Liver (tissue), 8 donors: ENCODE measurements at regions not wholly inside any gene's neighbourhood (a gene's known extent, or its start where the extent isn't known, plus 50 kb on each side); places are given as distances from the start of the nearest gene placed in this dataset.

ENCODE experiments used
- DNase-seq: peaks from one replicate; pipeline ENCODE4 v3.0.0-alpha.2; 2017; ENCODE audit warnings: low spot score
- H3K27ac ChIP-seq, 2 donors: one replicate each; pipeline ENCODE4 v1.7.0; 2013; ENCODE audit warnings: inconsistent platforms in 2 of 2, low read length in 2 of 2, control low read depth in 1 of 2, low read depth in 1 of 2, mild to moderate bottlenecking in 1 of 2
- H3K27me3 ChIP-seq, 4 donors: one replicate each; pipeline versions ENCODE4 v1.6.1 to v1.7.0; 2013; ENCODE audit warnings: low read length in 3 of 4, inconsistent platforms in 1 of 4, mild to moderate bottlenecking in 1 of 4, moderate library complexity in 1 of 4; ENCODE audit not compliant: control insufficient read depth in 4 of 4, insufficient read depth in 4 of 4
- H3K36me3 ChIP-seq, 4 donors: one replicate each; pipeline versions ENCODE4 v1.6.1 to v1.7.0; 2013; ENCODE audit warnings: low read length in 3 of 4, mild to moderate bottlenecking in 3 of 4, low read depth in 1 of 4, moderate library complexity in 1 of 4; ENCODE audit not compliant: control insufficient read depth in 4 of 4, insufficient read depth in 3 of 4
- H3K4me1 ChIP-seq, 4 donors: one replicate each; pipeline versions ENCODE4 v1.6.1 to v1.7.0; 2013; ENCODE audit warnings: low read length in 3 of 4, mild to moderate bottlenecking in 3 of 4, moderate library complexity in 1 of 4; ENCODE audit not compliant: control insufficient read depth in 4 of 4, insufficient read depth in 4 of 4
- H3K4me3 ChIP-seq, 3 donors: one replicate each; pipeline versions ENCODE4 v1.6.1 to v1.7.0; 2013; ENCODE audit warnings: low read length in 3 of 3, control low read depth in 1 of 3, low read depth in 1 of 3, mild to moderate bottlenecking in 1 of 3
- H3K9ac ChIP-seq, 2 donors: one replicate each; pipeline ENCODE4 v1.7.0; 2013; ENCODE audit warnings: low read length in 2 of 2, mild to moderate bottlenecking in 2 of 2, moderate library complexity in 2 of 2, control low read depth in 1 of 2, low read depth in 1 of 2
- H3K9me3 ChIP-seq, 4 donors: one replicate each; pipeline versions ENCODE4 v1.6.1 to v1.7.0; 2013; ENCODE audit warnings: low read length in 3 of 4; ENCODE audit not compliant: control insufficient read depth in 4 of 4
- EGR1 ChIP-seq, 2 donors: IDR thresholded peaks; 2 replicates each; pipeline ENCODE4 v1.6.1; 2016 to 2018; ENCODE audit warnings: antibody characterized with exemption in 2 of 2, low read depth in 2 of 2
- FOXA1 ChIP-seq: IDR thresholded peaks from 2 replicates; pipeline ENCODE4 v1.6.1; 2016; ENCODE audit warnings: antibody characterized with exemption
- FOXA2 ChIP-seq: IDR thresholded peaks from 2 replicates; pipeline ENCODE4 v1.6.1; 2016; ENCODE audit warnings: antibody characterized with exemption
- GABPA ChIP-seq, 2 donors: IDR thresholded peaks in 1 of 2; conservative IDR thresholded peaks in 1 of 2; 2 replicates each; pipeline ENCODE4 v1.6.1; 2016; ENCODE audit warnings: antibody characterized with exemption in 2 of 2, mild to moderate bottlenecking in 1 of 2, moderate library complexity in 1 of 2
- HNF4A ChIP-seq, 2 donors: conservative IDR thresholded peaks; 2 replicates each; pipeline ENCODE4 v1.6.1; 2016; ENCODE audit warnings: antibody characterized with exemption in 2 of 2, mild to moderate bottlenecking in 2 of 2
- HNF4G ChIP-seq: IDR thresholded peaks from 2 replicates; pipeline ENCODE4 v1.6.1; 2016; ENCODE audit warnings: antibody characterized with exemption
- JUND ChIP-seq, 2 donors: IDR thresholded peaks; 2 replicates each; pipeline ENCODE4 v1.6.1; 2016; ENCODE audit warnings: antibody characterized with exemption in 2 of 2
- RAD21 ChIP-seq, 2 donors: IDR thresholded peaks; 2 replicates each; pipeline ENCODE4 v1.6.1; 2016; ENCODE audit warnings: antibody characterized with exemption in 2 of 2, mild to moderate bottlenecking in 2 of 2
- RXRA ChIP-seq, 2 donors: IDR thresholded peaks; 2 replicates each; pipeline ENCODE4 v1.6.1; 2017 to 2018; ENCODE audit warnings: antibody characterized with exemption in 2 of 2, mild to moderate bottlenecking in 1 of 2
- SP1 ChIP-seq: IDR thresholded peaks from 2 replicates; pipeline ENCODE4 v1.6.1; 2018; ENCODE audit warnings: antibody characterized with exemption, mild to moderate bottlenecking
- TAF1 ChIP-seq: conservative IDR thresholded peaks from 2 replicates; pipeline ENCODE4 v1.6.1; 2016; ENCODE audit warnings: antibody characterized with exemption, mild to moderate bottlenecking
- YY1 ChIP-seq: IDR thresholded peaks from 2 replicates; pipeline ENCODE4 v1.6.1; 2016; ENCODE audit warnings: antibody characterized with exemption, mild to moderate bottlenecking
- WGBS: extraction: QIAGEN DNeasy Blood & Tissue Kit; methylation state at CpG from one replicate; pipeline ENCODE4 v1.1.7; 2013; 5-methylcytosine and 5-hydroxymethylcytosine counted together
- TF ChIP-seq, protein P1 (sequence below): fragments of 150-350 bp; IDR thresholded peaks from 2 replicates; pipeline ENCODE4 v1.5.1; 2017; ENCODE audit warnings: improper control_type of control experiment, low read depth, low read length; ENCODE audit not compliant: missing input control
- TF ChIP-seq, protein P2 (sequence below): IDR thresholded peaks from 2 replicates; pipeline ENCODE4 v1.6.1; 2016; ENCODE audit warnings: antibody characterized with exemption
- TF ChIP-seq, protein P3 (sequence below): IDR thresholded peaks from 2 replicates; pipeline ENCODE4 v1.6.1; 2016; ENCODE audit warnings: antibody characterized with exemption
- TF ChIP-seq, protein P4 (sequence below): IDR thresholded peaks from 2 replicates; pipeline ENCODE4 v1.6.1; 2016; ENCODE audit warnings: antibody characterized with exemption
- donor health status: healthy.
- donor health status: healthy.
- donor health status: healthy.
- donor health status: healthy.
- donor health status: healthy.

DNA sequence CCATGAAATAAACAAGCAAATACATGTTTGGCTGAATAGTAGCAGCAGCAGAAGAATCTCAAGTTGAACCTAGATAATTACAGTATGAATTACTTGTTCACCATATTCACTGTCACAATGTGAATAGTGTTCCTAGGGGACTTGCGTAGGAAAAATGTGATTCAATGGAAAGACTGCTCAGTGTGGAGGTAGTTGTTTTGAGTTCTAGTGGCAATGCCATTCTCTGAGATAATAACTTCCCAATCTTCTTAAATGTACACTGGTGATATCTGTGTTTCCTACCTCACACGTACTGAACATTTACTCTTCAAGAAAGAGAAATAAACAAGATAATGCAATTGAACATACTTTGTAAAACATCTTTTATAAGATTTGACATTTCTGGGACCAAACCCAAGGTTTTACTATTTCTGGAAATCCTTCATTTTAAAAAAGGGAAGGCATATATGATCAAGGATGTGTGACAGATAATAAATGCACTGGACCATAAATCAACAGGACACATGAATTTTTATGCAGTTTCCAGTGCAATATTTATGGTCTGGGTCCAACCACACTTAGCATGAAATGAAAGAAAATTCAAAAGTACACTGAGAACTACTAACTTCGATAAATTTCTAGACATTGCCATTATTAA is 598.3 kb upstream of the ZNF385D start:
- no peak overlapping the region for H3K9ac ChIP-seq
- H3K4me3 ChIP-seq: no peak overlapping the region
- no peaks in the 10 kb centered on the region for H3K36me3 ChIP-seq
- no peaks in the 10 kb centered on the region for H3K9me3 ChIP-seq
- no peak for DNase-seq
- H3K27me3 ChIP-seq: no peaks in the 10 kb centered on the region
- no peaks in the 10 kb centered on the region for H3K4me1 ChIP-seq
- TF ChIP-seq YY1 (no peak), FOXA2 (no peak), FOXA1 (no peak), TAF1 (no peak), HNF4A (conservative IDR thresholded peaks at IDR 0.05) (no peak), JUND (IDR thresholded peaks at IDR 0.05) (no peak), RAD21 (IDR thresholded peaks at IDR 0.05) (no peak), GABPA (IDR thresholded peaks at IDR 0.05 in 1 of 2, conservative IDR thresholded peaks at IDR 0.05 in 1 of 2) (no peak), EGR1 (IDR thresholded peaks at IDR 0.05; ENCODE audit: low read depth in 2 of 2) (no peak), HNF4G (no peak)
- TF ChIP-seq, protein P1, sequence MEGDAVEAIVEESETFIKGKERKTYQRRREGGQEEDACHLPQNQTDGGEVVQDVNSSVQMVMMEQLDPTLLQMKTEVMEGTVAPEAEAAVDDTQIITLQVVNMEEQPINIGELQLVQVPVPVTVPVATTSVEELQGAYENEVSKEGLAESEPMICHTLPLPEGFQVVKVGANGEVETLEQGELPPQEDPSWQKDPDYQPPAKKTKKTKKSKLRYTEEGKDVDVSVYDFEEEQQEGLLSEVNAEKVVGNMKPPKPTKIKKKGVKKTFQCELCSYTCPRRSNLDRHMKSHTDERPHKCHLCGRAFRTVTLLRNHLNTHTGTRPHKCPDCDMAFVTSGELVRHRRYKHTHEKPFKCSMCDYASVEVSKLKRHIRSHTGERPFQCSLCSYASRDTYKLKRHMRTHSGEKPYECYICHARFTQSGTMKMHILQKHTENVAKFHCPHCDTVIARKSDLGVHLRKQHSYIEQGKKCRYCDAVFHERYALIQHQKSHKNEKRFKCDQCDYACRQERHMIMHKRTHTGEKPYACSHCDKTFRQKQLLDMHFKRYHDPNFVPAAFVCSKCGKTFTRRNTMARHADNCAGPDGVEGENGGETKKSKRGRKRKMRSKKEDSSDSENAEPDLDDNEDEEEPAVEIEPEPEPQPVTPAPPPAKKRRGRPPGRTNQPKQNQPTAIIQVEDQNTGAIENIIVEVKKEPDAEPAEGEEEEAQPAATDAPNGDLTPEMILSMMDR: no peak
- TF ChIP-seq, protein P2, sequence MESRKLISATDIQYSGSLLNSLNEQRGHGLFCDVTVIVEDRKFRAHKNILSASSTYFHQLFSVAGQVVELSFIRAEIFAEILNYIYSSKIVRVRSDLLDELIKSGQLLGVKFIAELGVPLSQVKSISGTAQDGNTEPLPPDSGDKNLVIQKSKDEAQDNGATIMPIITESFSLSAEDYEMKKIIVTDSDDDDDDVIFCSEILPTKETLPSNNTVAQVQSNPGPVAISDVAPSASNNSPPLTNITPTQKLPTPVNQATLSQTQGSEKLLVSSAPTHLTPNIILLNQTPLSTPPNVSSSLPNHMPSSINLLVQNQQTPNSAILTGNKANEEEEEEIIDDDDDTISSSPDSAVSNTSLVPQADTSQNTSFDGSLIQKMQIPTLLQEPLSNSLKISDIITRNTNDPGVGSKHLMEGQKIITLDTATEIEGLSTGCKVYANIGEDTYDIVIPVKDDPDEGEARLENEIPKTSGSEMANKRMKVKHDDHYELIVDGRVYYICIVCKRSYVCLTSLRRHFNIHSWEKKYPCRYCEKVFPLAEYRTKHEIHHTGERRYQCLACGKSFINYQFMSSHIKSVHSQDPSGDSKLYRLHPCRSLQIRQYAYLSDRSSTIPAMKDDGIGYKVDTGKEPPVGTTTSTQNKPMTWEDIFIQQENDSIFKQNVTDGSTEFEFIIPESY: no peak
- TF ChIP-seq, protein P3, sequence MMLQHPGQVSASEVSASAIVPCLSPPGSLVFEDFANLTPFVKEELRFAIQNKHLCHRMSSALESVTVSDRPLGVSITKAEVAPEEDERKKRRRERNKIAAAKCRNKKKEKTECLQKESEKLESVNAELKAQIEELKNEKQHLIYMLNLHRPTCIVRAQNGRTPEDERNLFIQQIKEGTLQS: no peak
- TF ChIP-seq, protein P4, sequence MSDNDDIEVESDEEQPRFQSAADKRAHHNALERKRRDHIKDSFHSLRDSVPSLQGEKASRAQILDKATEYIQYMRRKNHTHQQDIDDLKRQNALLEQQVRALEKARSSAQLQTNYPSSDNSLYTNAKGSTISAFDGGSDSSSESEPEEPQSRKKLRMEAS: no peak
- 66% methylated on average over 3 of the region's 3 CpGs for WGBS
- no peak overlapping the region for H3K27ac ChIP-seq

DNA sequence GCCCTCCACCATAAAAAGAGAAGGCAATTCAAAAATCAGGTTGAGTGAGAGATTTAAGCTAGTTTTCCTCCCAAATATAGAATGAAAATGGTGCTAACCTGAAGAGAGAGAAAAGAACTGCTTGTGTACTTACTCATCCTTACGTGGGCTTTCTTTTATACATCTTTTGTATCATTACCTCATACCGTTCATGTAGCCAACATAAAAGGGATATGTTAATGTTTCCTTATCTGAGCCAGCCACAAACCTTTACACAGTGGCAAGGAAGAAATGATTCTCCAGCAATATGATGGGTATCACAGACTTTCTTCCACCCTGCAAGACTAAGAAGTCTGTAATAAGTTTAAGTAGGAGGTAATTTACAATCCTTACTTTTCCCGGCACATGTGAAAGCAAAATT is 600.8 kb upstream of the ZNF385D start:
- 73% methylated on average over 3 of the region's 3 CpGs for WGBS
- Histone ChIP-seq H3K9me3 (no peaks in the 10 kb centered on the region), H3K27ac (no peak overlapping the region), H3K4me1 (no peaks in the 10 kb centered on the region), H3K9ac (no peak overlapping the region), H3K36me3 (no peaks in the 10 kb centered on the region), H3K4me3 (no peak overlapping the region), H3K27me3 (peaks cover 0 to 2% (median 0%) of the 10 kb centered on the region in 4 donors)
- no peak for TF ChIP-seq SP1
- TF ChIP-seq GABPA (IDR thresholded peaks at IDR 0.05 in 1 of 2, conservative IDR thresholded peaks at IDR 0.05 in 1 of 2): no peak
- no peak for TF ChIP-seq RXRA (IDR thresholded peaks at IDR 0.05)
- TF ChIP-seq HNF4A (conservative IDR thresholded peaks at IDR 0.05): no peak
- TF ChIP-seq FOXA2: no peak
- no peak for TF ChIP-seq RAD21 (IDR thresholded peaks at IDR 0.05)
- TF ChIP-seq, protein P2: no peak
- no peak for TF ChIP-seq EGR1 (IDR thresholded peaks at IDR 0.05; ENCODE audit: low read depth in 2 of 2)
- DNase-seq: no peak
